IMR-90 (cell line): ENCODE measurements at regions not wholly inside any gene's neighbourhood (a gene's known extent, or its start where the extent isn't known, plus 50 kb on each side); places are given as distances from the start of the nearest gene placed in this dataset.

Experiments
- BHLHE40 ChIP-seq: fragments of 150-350 bp; IDR thresholded peaks from 2 replicates; pipeline ENCODE4 v1.6.1; 2016; ENCODE audit warnings: mild to moderate bottlenecking, low read depth, low read length
- CEBPB ChIP-seq: IDR thresholded peaks from 2 replicates; pipeline ENCODE4 v1.6.1; 2012; ENCODE audit warnings: low read depth, low read length, improper control_type of control experiment
- CHD1 ChIP-seq: IDR thresholded peaks from 2 replicates; pipeline ENCODE4 v1.6.1; 2012; ENCODE audit warnings: low read depth, low read length, improper control_type of control experiment
- CTCF ChIP-seq: conservative IDR thresholded peaks from 2 replicates; pipeline ENCODE4 v1.5.1; 2012; ENCODE audit warnings: mild to moderate bottlenecking, low read depth, low read length, improper control_type of control experiment
- ELK1 ChIP-seq: fragments of 150-350 bp; IDR thresholded peaks from 2 replicates; pipeline ENCODE4 v1.6.1; 2016; ENCODE audit warnings: low read depth, mild to moderate bottlenecking, low read length, moderate library complexity, borderline replicate concordance
- NFE2L2 ChIP-seq: fragments of 150-350 bp; IDR thresholded peaks from 2 replicates; pipeline ENCODE4 v1.6.1; 2016; ENCODE audit warnings: low read depth, mild to moderate bottlenecking, low read length
- POLR2A ChIP-seq: IDR thresholded peaks from 2 replicates; pipeline ENCODE4 v1.6.1; 2012; ENCODE audit warnings: mild to moderate bottlenecking, low read depth, low read length
- RAD21 ChIP-seq: IDR thresholded peaks from 2 replicates; pipeline ENCODE4 v1.6.1; 2012; ENCODE audit warnings: low read length, improper control_type of control experiment
- RFX5 ChIP-seq: IDR thresholded peaks from 2 replicates; pipeline ENCODE4 v1.8.0; 2012; ENCODE audit warnings: low read depth, mild to moderate bottlenecking, low read length, moderate library complexity
- USF2 ChIP-seq: fragments of 150-350 bp; IDR thresholded peaks from 2 replicates; pipeline ENCODE4 v1.6.1; 2017; ENCODE audit warnings: mild to moderate bottlenecking, antibody characterized with exemption, low read length, low read depth

- TF ChIP-seq RAD21 = no peak
- no peak for TF ChIP-seq CTCF
- TF ChIP-seq CHD1 = no peak
- no peak for TF ChIP-seq RFX5
- no peak for TF ChIP-seq CEBPB
- TF ChIP-seq BHLHE40 = no peak
- TF ChIP-seq POLR2A = no peak
- TF ChIP-seq USF2 = no peak
- TF ChIP-seq ELK1 = no peak
- TF ChIP-seq NFE2L2 = no peak
Observed at GRCh38 chr10:64535131-64535867, 1014.1 kb downstream of the REEP3 start.
